ENCODE measurements at regions not wholly inside any gene's neighbourhood (a gene's known extent, or its start where the extent isn't known, plus 50 kb on each side); places are given as distances from the start of the nearest gene placed in this dataset.
"Not testable (repeated sequence)": the region's sequence is repeated elsewhere in the genome, so short reads cannot be mapped to it uniquely, and the experiment has no call there.

GRCh38 chr5:176044431-176044830 is 76.3 kb upstream of the THOC3 start:
- H2BK20ac ChIP-seq (ENCODE audit: low read depth, low read length, poor library complexity, severe bottlenecking); H3K18ac ChIP-seq (ENCODE audit: insufficient read length, low read depth, low read length); H4K20me1 ChIP-seq (ENCODE audit: control insufficient read depth, insufficient read depth, insufficient read length); H3K4me1 Mint-ChIP-seq; H3K27me3 Mint-ChIP-seq (ENCODE audit: low read depth); H3K79me2 ChIP-seq (ENCODE audit: insufficient read depth, low read length); H3K36me3 Mint-ChIP-seq (ENCODE audit: insufficient read depth in 1 of 3, low read depth in 3 of 3); H4K91ac ChIP-seq (ENCODE audit: insufficient read length, low read depth, low read length); H3K27ac Mint-ChIP-seq; H2BK15ac ChIP-seq (ENCODE audit: low read depth, low read length); H3T11ph ChIP-seq (ENCODE audit: low read length); H4K8ac ChIP-seq (replicated peaks; ENCODE audit: insufficient read length, low read depth, low read length); H3K9me3 Mint-ChIP-seq; H2BK12ac ChIP-seq (ENCODE audit: insufficient read length, low read depth, low read length); H3K23ac ChIP-seq (ENCODE audit: insufficient read length, low read depth, low read length); H4K5ac ChIP-seq (ENCODE audit: insufficient read length, low read depth, low read length); H3K27me3 ChIP-seq (ENCODE audit: insufficient read depth, low read length); H3K23me2 ChIP-seq (ENCODE audit: insufficient read length, low read depth, low read length, poor library complexity, severe bottlenecking); H3K56ac ChIP-seq (ENCODE audit: insufficient read length, low read depth, low read length); H3K9me3 ChIP-seq (ENCODE audit: control insufficient read depth, low read depth, low read length); H2BK120ac ChIP-seq (ENCODE audit: low read depth, low read length, poor library complexity, severe bottlenecking); H3K4me1 ChIP-seq (ENCODE audit: insufficient read depth, low read length); H3K4me3 Mint-ChIP-seq; H3K4me2 ChIP-seq (ENCODE audit: insufficient read depth, insufficient read length, low read length); H3K9ac ChIP-seq (ENCODE audit: extremely low read depth, insufficient read length, low read length); H3K27ac ChIP-seq (ENCODE audit: insufficient read length, low read depth, low read length); H2AFZ ChIP-seq (ENCODE audit: low read length); H3K14ac ChIP-seq (ENCODE audit: insufficient read depth, low read length); H3K79me1 ChIP-seq (ENCODE audit: insufficient read depth, low read depth, low read length, poor library complexity, severe bottlenecking); H3K4ac ChIP-seq (ENCODE audit: low read depth, low read length); H2BK5ac ChIP-seq (ENCODE audit: insufficient read length, low read length); H2AK5ac ChIP-seq (ENCODE audit: insufficient read length, low read length): not testable (repeated sequence)
- DNase-seq: peak; percentile 4
- WGBS (ENCODE audit: extremely low coverage, insufficient read length, low lambda C conversion rate): no CpG with 5 or more reads among the region's 10 CpGs

Data from H9 (cell line).